ENCODE measurements at regions not wholly inside any gene's neighbourhood (a gene's known extent, or its start where the extent isn't known, plus 50 kb on each side); places are given as distances from the start of the nearest gene placed in this dataset.

GRCh38 chr3:159604151-159604581 is 384.5 kb upstream of the IL12A start:
- TF ChIP-seq CTCF (IDR thresholded peaks at IDR 0.05) (no peak), EZH2phosphoT487 (IDR thresholded peaks at IDR 0.05) (no peak)
